Neural cell (in vitro differentiated cells): ENCODE measurements at regions not wholly inside any gene's neighbourhood (a gene's known extent, or its start where the extent isn't known, plus 50 kb on each side); places are given as distances from the start of the nearest gene placed in this dataset.
"Not testable (repeated sequence)": the region's sequence is repeated elsewhere in the genome, so short reads cannot be mapped to it uniquely, and the experiment has no call there.

Experiments used
- H2AFZ ChIP-seq: fragments of 200-600, 300-800 bp; sonication (generic), shearing (Covaris generic); 2 replicates; pipeline ENCODE4 v1.6.0; 2014; ENCODE audit warnings: low read depth, mild to moderate bottlenecking, antibody characterized with exemption, low read length, moderate library complexity
- H3F3A ChIP-seq: fragments of 200-600 bp; shearing (Covaris generic); 2 replicates; pipeline ENCODE4 v1.6.1; 2016; ENCODE audit warnings: mild to moderate bottlenecking, moderate library complexity, mixed read lengths, antibody characterized with exemption, low read length; ENCODE audit not compliant: insufficient read depth, poor library complexity, severe bottlenecking
- H3K27ac ChIP-seq: fragments of 200-600, 300-800 bp; sonication (generic), shearing (Covaris generic); 2 replicates; pipeline ENCODE4 v1.5.1; 2014; ENCODE audit warnings: mild to moderate bottlenecking, low read length, moderate library complexity
- H3K27me3 ChIP-seq: fragments of 300-800, 200-600 bp; sonication (generic), shearing (Covaris generic); 2 replicates; pipeline ENCODE4 v1.6.0; 2014; ENCODE audit warnings: mild to moderate bottlenecking, low read depth, low read length, moderate library complexity; ENCODE audit not compliant: insufficient read depth
- H3K36me3 ChIP-seq: fragments of 300-800, 200-600 bp; sonication (generic), shearing (Covaris generic); 2 replicates; pipeline ENCODE4 v1.5.1; 2014; ENCODE audit warnings: mild to moderate bottlenecking, antibody characterized with exemption, low read length, moderate library complexity; ENCODE audit not compliant: insufficient read depth
- H3K4me2 ChIP-seq: fragments of 300-800, 200-600 bp; sonication (generic), shearing (Covaris generic); 2 replicates; pipeline ENCODE4 v1.6.0; 2014; ENCODE audit warnings: mild to moderate bottlenecking, low read length
- H3K4me3 ChIP-seq: fragments of 300-800, 200-600 bp; sonication (generic), shearing (Covaris generic); 2 replicates; pipeline ENCODE4 v1.5.1; 2014; ENCODE audit warnings: mild to moderate bottlenecking, low read length, moderate library complexity
- H3K79me2 ChIP-seq: fragments of 200-600 bp; shearing (Covaris generic); replicated peaks from 2 replicates; pipeline ENCODE4 v1.6.0; 2014; ENCODE audit warnings: mild to moderate bottlenecking, low read length, moderate library complexity; ENCODE audit not compliant: insufficient read depth
- H3K9ac ChIP-seq: fragments of 300-800, 200-600 bp; sonication (generic), shearing (Covaris generic); 2 replicates; pipeline ENCODE4 v1.6.1; 2016; ENCODE audit warnings: mild to moderate bottlenecking, low read length, mixed read lengths
- H3K9me2 ChIP-seq: fragments of 200-600 bp; shearing (Covaris generic); 2 replicates; pipeline ENCODE4 v1.6.1; 2016; ENCODE audit warnings: mild to moderate bottlenecking, low read length, mixed read lengths; ENCODE audit not compliant: insufficient read depth
- H3K9me3 ChIP-seq: fragments of 200-600, 300-800 bp; sonication (generic), shearing (Covaris generic); 2 replicates; pipeline ENCODE4 v1.6.1; 2016; ENCODE audit warnings: mild to moderate bottlenecking, mixed run types, low read length, moderate library complexity, mixed read lengths
- H4K20me1 ChIP-seq: fragments of 200-600 bp; shearing (Covaris generic); 2 replicates; pipeline ENCODE4 v1.6.1; 2016; ENCODE audit warnings: mild to moderate bottlenecking, mixed run types; ENCODE audit not compliant: insufficient read depth

GRCh38 chr2:87485455-87485854 lies 262.4 kb upstream of the PLGLB2 start:
- not testable (repeated sequence) for H2AFZ ChIP-seq, H3K79me2 ChIP-seq, H3K9me2 ChIP-seq, H3K27ac ChIP-seq, H3K9ac ChIP-seq, H3F3A ChIP-seq, H3K4me2 ChIP-seq, H3K4me3 ChIP-seq, H3K36me3 ChIP-seq, H3K9me3 ChIP-seq, H4K20me1 ChIP-seq, H3K27me3 ChIP-seq

DNA sequence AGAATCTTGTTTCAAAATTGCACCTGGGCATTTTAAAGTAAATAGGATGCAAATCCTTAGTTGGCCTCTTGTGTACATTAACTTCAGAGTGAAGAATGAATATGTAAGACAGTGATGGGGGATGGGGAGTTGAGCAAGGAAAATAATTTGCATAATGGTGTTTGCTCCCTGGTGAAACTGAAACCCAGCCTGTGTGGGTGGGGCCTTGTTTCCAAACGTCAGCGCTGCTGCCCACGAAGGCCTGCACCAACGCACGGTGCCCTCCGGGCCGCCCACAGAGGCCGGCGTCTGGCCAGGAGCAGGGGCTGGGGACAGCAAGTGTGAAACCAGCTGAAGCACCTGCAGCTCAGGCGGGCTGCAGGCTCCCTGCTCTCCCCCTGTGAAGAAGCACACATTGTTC lies 262.0 kb upstream of the PLGLB2 start:
- H3K36me3 ChIP-seq, H3F3A ChIP-seq, H3K4me2 ChIP-seq, H3K79me2 ChIP-seq, H3K27me3 ChIP-seq, H3K4me3 ChIP-seq, H2AFZ ChIP-seq, H4K20me1 ChIP-seq, H3K27ac ChIP-seq, H3K9ac ChIP-seq, H3K9me3 ChIP-seq, H3K9me2 ChIP-seq: not testable (repeated sequence)

DNA sequence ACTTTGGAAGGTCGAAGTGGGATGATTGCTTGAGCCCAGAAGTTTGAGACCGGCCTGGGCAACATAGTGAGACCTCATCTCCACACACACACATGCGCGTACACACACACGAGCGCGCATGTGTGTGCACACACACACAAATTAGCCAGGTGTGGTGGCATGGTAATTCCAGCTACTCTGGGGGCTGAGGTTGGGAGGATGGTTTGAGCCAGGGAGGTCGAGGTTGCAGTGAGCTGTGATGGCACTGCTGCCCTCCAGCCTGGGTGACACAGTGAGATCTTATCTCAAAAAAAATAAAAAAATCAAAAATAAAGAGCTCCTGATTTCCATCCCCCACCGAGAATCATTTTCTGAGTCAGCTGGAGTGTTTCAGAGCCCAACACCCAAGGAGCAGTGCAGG lies 261.5 kb upstream of the PLGLB2 start:
- not testable (repeated sequence) for H3F3A ChIP-seq, H3K27ac ChIP-seq, H3K36me3 ChIP-seq, H3K27me3 ChIP-seq, H4K20me1 ChIP-seq, H2AFZ ChIP-seq, H3K9me2 ChIP-seq, H3K4me2 ChIP-seq, H3K9ac ChIP-seq, H3K9me3 ChIP-seq, H3K79me2 ChIP-seq, H3K4me3 ChIP-seq

GRCh38 chr2:87488021-87488420 lies 259.9 kb upstream of the PLGLB2 start:
- not testable (repeated sequence) for H4K20me1 ChIP-seq, H3K79me2 ChIP-seq, H3K27me3 ChIP-seq, H3K9me2 ChIP-seq, H2AFZ ChIP-seq, H3K4me3 ChIP-seq, H3K9ac ChIP-seq, H3K4me2 ChIP-seq, H3F3A ChIP-seq, H3K27ac ChIP-seq, H3K9me3 ChIP-seq, H3K36me3 ChIP-seq

- H3K27me3 ChIP-seq, H3K79me2 ChIP-seq, H3K4me3 ChIP-seq: not testable (repeated sequence)
These were observed 258.9 kb upstream of the PLGLB2 start for GRCh38 chr2:87488991-87489390.

GRCh38 chr2:87494846-87495245 lies 253.0 kb upstream of the PLGLB2 start:
- H3K79me2 ChIP-seq, result not testable (repeated sequence)

More at GRCh38 chr2:87488991-87489390, 258.9 kb upstream of the PLGLB2 start:
- H2AFZ ChIP-seq, H3K4me2 ChIP-seq, H3K27ac ChIP-seq, H3K36me3 ChIP-seq, H3F3A ChIP-seq, H3K9ac ChIP-seq, H3K9me3 ChIP-seq, H3K9me2 ChIP-seq, H4K20me1 ChIP-seq: not testable (repeated sequence)

DNA sequence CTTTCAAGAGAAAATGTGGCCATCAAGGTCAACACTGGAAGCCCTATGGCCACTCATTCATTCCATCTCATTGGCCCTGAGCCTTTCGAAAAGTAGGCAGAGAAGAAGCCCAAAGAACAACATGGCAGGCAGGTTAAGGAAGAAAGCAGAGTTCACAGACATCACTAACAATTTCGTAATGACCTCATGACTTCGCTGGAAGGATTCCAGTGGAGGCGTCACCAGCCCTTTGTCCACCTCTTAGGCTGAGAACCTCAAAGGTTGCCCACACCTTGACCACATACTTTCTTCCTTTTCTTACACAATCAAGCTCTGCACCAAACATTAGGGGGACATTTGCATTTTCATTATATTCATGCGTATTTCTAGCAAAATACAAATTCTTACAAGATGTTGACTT lies 252.4 kb upstream of the PLGLB2 start:
- H4K20me1 ChIP-seq, H2AFZ ChIP-seq, H3K36me3 ChIP-seq, H3K79me2 ChIP-seq, H3K4me2 ChIP-seq, H3F3A ChIP-seq, H3K4me3 ChIP-seq, H3K9me2 ChIP-seq, H3K9me3 ChIP-seq, H3K27me3 ChIP-seq, H3K27ac ChIP-seq, H3K9ac ChIP-seq: not testable (repeated sequence)

More at GRCh38 chr2:87494846-87495245, 253.0 kb upstream of the PLGLB2 start:
- H4K20me1 ChIP-seq, H3K9me2 ChIP-seq, H3K9me3 ChIP-seq, H3K27me3 ChIP-seq, H3F3A ChIP-seq, H3K36me3 ChIP-seq, H3K4me3 ChIP-seq, H3K4me2 ChIP-seq, H2AFZ ChIP-seq, H3K9ac ChIP-seq, H3K27ac ChIP-seq: not testable (repeated sequence)

GRCh38 chr2:87496036-87497006 lies 251.6 kb upstream of the PLGLB2 start:
- H3K4me2 ChIP-seq, H3K9ac ChIP-seq, H4K20me1 ChIP-seq, H3K36me3 ChIP-seq, H3K27me3 ChIP-seq, H2AFZ ChIP-seq, H3K9me2 ChIP-seq, H3K9me3 ChIP-seq, H3F3A ChIP-seq, H3K4me3 ChIP-seq, H3K79me2 ChIP-seq, H3K27ac ChIP-seq: not testable (repeated sequence)
